HepG2 (cell line): ENCODE measurements at regions not wholly inside any gene's neighbourhood (a gene's known extent, or its start where the extent isn't known, plus 50 kb on each side); places are given as distances from the start of the nearest gene placed in this dataset.

Experiments
- AGO1 ChIP-seq: fragments of 200-400 bp; formaldehyde crosslinking; IDR thresholded peaks from 2 replicates; pipeline ENCODE4 v1.6.1; 2017; ENCODE audit warnings: mild to moderate bottlenecking, low read depth, low read length, moderate library complexity; ENCODE audit not compliant: poor library complexity, severe bottlenecking
- ATM ChIP-seq: fragments of 450-650 bp; IDR thresholded peaks from 2 replicates; pipeline ENCODE4 v1.7.1; 2017; ENCODE audit warnings: mild to moderate bottlenecking, borderline replicate concordance
- ERF ChIP-seq: IDR thresholded peaks from 2 replicates; pipeline ENCODE4 v1.6.1; 2018; ENCODE audit warnings: missing biosample characterization, missing genetic modification reagents
- HNF4G ChIP-seq, 2 experiments: sonication (generic) in 1 of 2; formaldehyde crosslinking in 1 of 2; IDR thresholded peaks; 2 replicates each; pipeline versions ENCODE4 v1.4.0 to v1.6.1; 2011 to 2020; ENCODE audit warnings: borderline replicate concordance in 2 of 2, low read depth in 2 of 2, mild to moderate bottlenecking in 2 of 2, low read length in 1 of 2, missing genetic modification reagents in 1 of 2, moderate library complexity in 1 of 2
- KLF12 ChIP-seq: sonication (generic); formaldehyde crosslinking; IDR thresholded peaks from 2 replicates; pipeline ENCODE4 v1.4.0; 2020; ENCODE audit warnings: missing genetic modification reagents, borderline replicate concordance
- MIER2 ChIP-seq: IDR thresholded peaks from 2 replicates; pipeline ENCODE4 v1.6.1; 2016; ENCODE audit warnings: missing biosample characterization, missing genetic modification reagents
- MTA3 ChIP-seq: sonication (generic); formaldehyde crosslinking; IDR thresholded peaks from 2 replicates; pipeline ENCODE4 v1.4.0; 2020; ENCODE audit warnings: missing genetic modification reagents
- PHB2 ChIP-seq: fragments of 450-650 bp; IDR thresholded peaks from 2 replicates; pipeline ENCODE4 v1.6.1; 2018; ENCODE audit not compliant: partially characterized antibody
- RCOR2 ChIP-seq: IDR thresholded peaks from 2 replicates; pipeline ENCODE4 v1.6.1; 2016; ENCODE audit warnings: missing biosample characterization, missing genetic modification reagents
- SAP130 ChIP-seq: IDR thresholded peaks from 2 replicates; pipeline ENCODE4 v1.6.1; 2016; ENCODE audit warnings: low read depth
- SRY ChIP-seq: sonication (generic); formaldehyde crosslinking; IDR thresholded peaks from 2 replicates; pipeline ENCODE4 v1.8.0; 2022; ENCODE audit warnings: mild to moderate bottlenecking, missing genetic modification reagents
- ZBTB4 ChIP-seq: sonication (generic); formaldehyde crosslinking; IDR thresholded peaks from 2 replicates; pipeline ENCODE4 v1.4.0; 2020; ENCODE audit warnings: missing genetic modification reagents, mild to moderate bottlenecking, borderline replicate concordance
- ZBTB8A ChIP-seq: sonication (generic); formaldehyde crosslinking; IDR thresholded peaks from 2 replicates; pipeline ENCODE4 v1.4.0; 2020; ENCODE audit warnings: mild to moderate bottlenecking, low read depth, missing genetic modification reagents, borderline replicate concordance
- ZNF17 ChIP-seq: sonication (generic); formaldehyde crosslinking; IDR thresholded peaks from 2 replicates; pipeline ENCODE4 v1.5.0; 2020; ENCODE audit warnings: mild to moderate bottlenecking, missing genetic modification reagents
- ZNF451 ChIP-seq: sonication (generic); formaldehyde crosslinking; IDR thresholded peaks from 2 replicates; pipeline ENCODE4 v1.5.0; 2020; ENCODE audit warnings: mild to moderate bottlenecking, missing genetic modification reagents
- TF ChIP-seq, protein P1 (sequence below), 2 experiments: IDR thresholded peaks; 2 replicates each; pipeline ENCODE4 v1.6.1; 2011 to 2012; ENCODE audit warnings: low read length in 2 of 2, borderline replicate concordance in 1 of 2, low read depth in 1 of 2, mild to moderate bottlenecking in 1 of 2, moderate library complexity in 1 of 2
- TF ChIP-seq, protein P2 (sequence below): sonication (generic); formaldehyde crosslinking; IDR thresholded peaks from 2 replicates; pipeline ENCODE4 v1.8.1; 2023; ENCODE audit warnings: mild to moderate bottlenecking, moderate library complexity, missing genetic modification reagents
- TF ChIP-seq, protein P3 (sequence below): sonication (generic); formaldehyde crosslinking; IDR thresholded peaks from 2 replicates; pipeline ENCODE4 v1.4.0; 2020; ENCODE audit warnings: missing genetic modification reagents, borderline replicate concordance

DNA sequence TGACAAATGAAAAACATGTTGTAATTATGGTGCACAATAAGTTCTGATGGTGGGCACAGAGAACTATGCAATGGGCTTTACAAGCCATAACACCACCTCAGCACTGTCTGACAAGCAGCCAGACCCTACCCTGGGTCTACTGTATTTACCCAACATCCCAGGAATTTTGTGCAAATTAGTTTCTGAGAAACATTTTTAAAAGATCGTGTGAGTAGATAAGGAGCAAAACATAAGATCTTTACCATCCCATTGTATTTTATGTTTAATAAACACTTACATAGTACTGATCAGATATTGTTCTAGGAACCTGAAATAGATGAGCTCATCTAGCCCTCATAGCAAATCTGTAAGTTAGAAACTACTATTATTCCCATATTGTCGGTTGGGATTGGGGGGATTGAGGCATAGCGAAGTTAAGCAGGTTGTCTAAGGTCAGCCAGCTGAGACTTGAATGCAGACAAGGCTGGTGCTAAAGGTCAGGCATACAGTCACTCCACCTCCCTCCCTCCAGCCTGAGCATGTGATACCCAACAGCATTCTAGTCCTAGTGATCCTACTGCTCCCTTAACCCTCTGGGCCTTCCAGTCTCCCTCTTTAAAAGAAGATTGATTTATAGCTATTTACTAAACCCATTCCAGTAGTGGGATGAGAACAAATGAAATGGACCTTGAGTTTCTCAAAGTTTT, 67.4 kb upstream of the STAM2 start (continued):
- TF ChIP-seq, protein P1, sequence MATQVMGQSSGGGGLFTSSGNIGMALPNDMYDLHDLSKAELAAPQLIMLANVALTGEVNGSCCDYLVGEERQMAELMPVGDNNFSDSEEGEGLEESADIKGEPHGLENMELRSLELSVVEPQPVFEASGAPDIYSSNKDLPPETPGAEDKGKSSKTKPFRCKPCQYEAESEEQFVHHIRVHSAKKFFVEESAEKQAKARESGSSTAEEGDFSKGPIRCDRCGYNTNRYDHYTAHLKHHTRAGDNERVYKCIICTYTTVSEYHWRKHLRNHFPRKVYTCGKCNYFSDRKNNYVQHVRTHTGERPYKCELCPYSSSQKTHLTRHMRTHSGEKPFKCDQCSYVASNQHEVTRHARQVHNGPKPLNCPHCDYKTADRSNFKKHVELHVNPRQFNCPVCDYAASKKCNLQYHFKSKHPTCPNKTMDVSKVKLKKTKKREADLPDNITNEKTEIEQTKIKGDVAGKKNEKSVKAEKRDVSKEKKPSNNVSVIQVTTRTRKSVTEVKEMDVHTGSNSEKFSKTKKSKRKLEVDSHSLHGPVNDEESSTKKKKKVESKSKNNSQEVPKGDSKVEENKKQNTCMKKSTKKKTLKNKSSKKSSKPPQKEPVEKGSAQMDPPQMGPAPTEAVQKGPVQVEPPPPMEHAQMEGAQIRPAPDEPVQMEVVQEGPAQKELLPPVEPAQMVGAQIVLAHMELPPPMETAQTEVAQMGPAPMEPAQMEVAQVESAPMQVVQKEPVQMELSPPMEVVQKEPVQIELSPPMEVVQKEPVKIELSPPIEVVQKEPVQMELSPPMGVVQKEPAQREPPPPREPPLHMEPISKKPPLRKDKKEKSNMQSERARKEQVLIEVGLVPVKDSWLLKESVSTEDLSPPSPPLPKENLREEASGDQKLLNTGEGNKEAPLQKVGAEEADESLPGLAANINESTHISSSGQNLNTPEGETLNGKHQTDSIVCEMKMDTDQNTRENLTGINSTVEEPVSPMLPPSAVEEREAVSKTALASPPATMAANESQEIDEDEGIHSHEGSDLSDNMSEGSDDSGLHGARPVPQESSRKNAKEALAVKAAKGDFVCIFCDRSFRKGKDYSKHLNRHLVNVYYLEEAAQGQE (IDR thresholded peaks at IDR 0.05; ENCODE audit: borderline replicate concordance in 1 of 2, low read depth in 1 of 2, low read length in 2 of 2), result no peak
- no peak for TF ChIP-seq RCOR2 (CRISPR knock-in tag)
- TF ChIP-seq HNF4G (IDR thresholded peaks at IDR 0.05; ENCODE audit: borderline replicate concordance, low read depth, low read length), result peak; percentile 85; the same call in 1 of the 2 replicates
- no peak for TF ChIP-seq HNF4G (CRISPR knock-in tag; IDR thresholded peaks at IDR 0.05; ENCODE audit: borderline replicate concordance, low read depth)
- TF ChIP-seq ATM, result no peak
- TF ChIP-seq KLF12, result no peak
- TF ChIP-seq MIER2, result no peak
- TF ChIP-seq MTA3, result no peak
- TF ChIP-seq ZBTB8A (CRISPR knock-in tag), result no peak
- TF ChIP-seq, protein P2, sequence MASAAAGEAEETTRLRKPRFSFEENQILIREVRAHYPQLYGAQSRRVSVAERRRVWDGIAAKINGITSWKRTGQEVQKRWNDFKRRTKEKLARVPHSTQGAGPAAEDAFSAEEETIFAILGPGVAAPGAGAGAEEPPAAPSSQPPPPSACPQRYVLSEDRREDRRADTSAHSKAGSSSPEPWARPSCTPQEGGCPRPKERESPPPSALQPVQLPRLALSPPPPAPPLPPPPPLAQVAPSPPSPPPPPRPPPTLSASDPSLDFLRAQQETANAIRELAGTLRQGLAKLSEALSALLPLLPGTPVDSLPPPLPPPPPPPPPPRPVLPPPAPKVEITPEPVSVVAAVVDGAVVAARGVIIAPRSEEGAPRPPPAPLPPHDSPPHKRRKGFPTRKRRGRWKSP (CRISPR knock-in tag), result no peak
- TF ChIP-seq SAP130 (CRISPR knock-in tag), result peak; percentile 62
- TF ChIP-seq ZNF451 (CRISPR knock-in tag), result no peak
- TF ChIP-seq SRY (CRISPR knock-in tag), result no peak
- TF ChIP-seq ZBTB4 (CRISPR knock-in tag), result no peak
- no peak for TF ChIP-seq ZNF17 (CRISPR knock-in tag)
- TF ChIP-seq AGO1, result no peak
- no peak; the same call in 1 of the 2 replicates for TF ChIP-seq ERF (CRISPR knock-in tag)
- TF ChIP-seq PHB2, result no peak
- TF ChIP-seq, protein P3, sequence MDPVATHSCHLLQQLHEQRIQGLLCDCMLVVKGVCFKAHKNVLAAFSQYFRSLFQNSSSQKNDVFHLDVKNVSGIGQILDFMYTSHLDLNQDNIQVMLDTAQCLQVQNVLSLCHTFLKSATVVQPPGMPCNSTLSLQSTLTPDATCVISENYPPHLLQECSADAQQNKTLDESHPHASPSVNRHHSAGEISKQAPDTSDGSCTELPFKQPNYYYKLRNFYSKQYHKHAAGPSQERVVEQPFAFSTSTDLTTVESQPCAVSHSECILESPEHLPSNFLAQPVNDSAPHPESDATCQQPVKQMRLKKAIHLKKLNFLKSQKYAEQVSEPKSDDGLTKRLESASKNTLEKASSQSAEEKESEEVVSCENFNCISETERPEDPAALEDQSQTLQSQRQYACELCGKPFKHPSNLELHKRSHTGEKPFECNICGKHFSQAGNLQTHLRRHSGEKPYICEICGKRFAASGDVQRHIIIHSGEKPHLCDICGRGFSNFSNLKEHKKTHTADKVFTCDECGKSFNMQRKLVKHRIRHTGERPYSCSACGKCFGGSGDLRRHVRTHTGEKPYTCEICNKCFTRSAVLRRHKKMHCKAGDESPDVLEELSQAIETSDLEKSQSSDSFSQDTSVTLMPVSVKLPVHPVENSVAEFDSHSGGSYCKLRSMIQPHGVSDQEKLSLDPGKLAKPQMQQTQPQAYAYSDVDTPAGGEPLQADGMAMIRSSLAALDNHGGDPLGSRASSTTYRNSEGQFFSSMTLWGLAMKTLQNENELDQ (CRISPR knock-in tag), result no peak
